ENCODE measurements at regions not wholly inside any gene's neighbourhood (a gene's known extent, or its start where the extent isn't known, plus 50 kb on each side); places are given as distances from the start of the nearest gene placed in this dataset.

- Histone ChIP-seq H2AFZ (ENCODE audit: low read length) (no peak overlapping the region), H4K8ac (ENCODE audit: extremely low read depth, insufficient read depth, low read length) (no peak overlapping the region), H3K4me3 (ENCODE audit: extremely low read depth in 1 of 4, insufficient read depth in 2 of 4, low read depth in 3 of 4, low read length in 4 of 4) (no peak overlapping the region), H2BK120ac (replicated peaks; ENCODE audit: low read depth, low read length) (no peak overlapping the region), H2AK5ac (ENCODE audit: low read depth, low read length) (no peak overlapping the region), H3K18ac (ENCODE audit: extremely low read depth, low read length) (no peak overlapping the region), H2BK15ac (ENCODE audit: low read length) (no peak overlapping the region), H3K23me2 (ENCODE audit: low read depth, low read length) (no peaks in the 10 kb centered on the region), H2BK12ac (ENCODE audit: low read depth, low read length) (no peak overlapping the region), H4K91ac (replicated peaks; ENCODE audit: insufficient read length, low read length) (no peak overlapping the region), H3K9ac (replicated peaks in 1 of 4; ENCODE audit: extremely low read depth in 1 of 4, low read depth in 3 of 4, low read length in 3 of 4) (no peak overlapping the region), H3K14ac (ENCODE audit: insufficient read length) (no peak overlapping the region), H3K9me3 (ENCODE audit: insufficient read depth in 2 of 2, low read depth in 1 of 2, low read length in 1 of 2) (no peaks in the 10 kb centered on the region), H3K36me3 (ENCODE audit: control insufficient read depth in 2 of 4, insufficient read depth in 4 of 4, low read length in 3 of 4) (no peaks in the 10 kb centered on the region), H3K27me3 (replicated peaks in 1 of 4; ENCODE audit: control insufficient read depth in 3 of 4, extremely low read depth in 1 of 4, insufficient read depth in 3 of 4, low read length in 3 of 4) (peaks cover 0 to 1% (median 0%) of the 10 kb centered on the region in 4 experiments; a peak in 1 of 7 replicates), H3K4ac (replicated peaks; ENCODE audit: insufficient read length, low read depth, low read length) (no peak overlapping the region), H3K4me2 (ENCODE audit: insufficient read depth in 1 of 2, low read depth in 2 of 2, low read length in 2 of 2) (no peak overlapping the region), H4K5ac (ENCODE audit: insufficient read length, low read depth, low read length) (no peak overlapping the region), H2BK20ac (ENCODE audit: low read length) (no peak overlapping the region), H3K23ac (ENCODE audit: insufficient read length) (no peak overlapping the region), H3K27ac (ENCODE audit: low read depth, low read length) (no peak overlapping the region), H4K20me1 (replicated peaks in 1 of 2; ENCODE audit: control insufficient read depth in 1 of 2, insufficient read depth in 2 of 2, low read length in 2 of 2) (no peaks in the 10 kb centered on the region), H3K79me1 (ENCODE audit: low read depth, low read length) (no peaks in the 10 kb centered on the region), H3K56ac (replicated peaks; ENCODE audit: insufficient read length, low read depth, low read length) (no peak overlapping the region), H3K4me1 (replicated peaks in 1 of 4; ENCODE audit: control insufficient read depth in 3 of 4, insufficient read depth in 4 of 4, low read length in 3 of 4) (no peaks in the 10 kb centered on the region), H2BK5ac (ENCODE audit: low read depth, low read length) (no peak overlapping the region), H3K79me2 (ENCODE audit: control insufficient read depth in 1 of 2, insufficient read depth in 2 of 2, low read length in 2 of 2) (no peaks in the 10 kb centered on the region)
- no peak for DNase-seq (ENCODE audit: low read depth in 1 of 2, low spot score in 2 of 2)
- 90% methylated on average over 5 of the region's 5 CpGs; no CpG with 5 or more reads in 1 of the 2 experiments for WGBS, 2 experiments (ENCODE audit: extremely low coverage in 1 of 2, insufficient coverage in 1 of 2, insufficient read length in 1 of 2, insufficient replicate concordance in 2 of 2, low coverage in 1 of 2, low lambda C conversion rate in 2 of 2, missing lambda C conversion rate in 1 of 2)
- no peak for FAIRE-seq
- no peak for TF ChIP-seq EGR1 (IDR thresholded peaks at IDR 0.05; ENCODE audit: borderline replicate concordance, low read depth, low read length)
- TF ChIP-seq RFX5 (IDR thresholded peaks at IDR 0.05; ENCODE audit: borderline replicate concordance, low read depth, low read length): no peak
- TF ChIP-seq CTBP2 (IDR thresholded peaks at IDR 0.05; ENCODE audit: borderline replicate concordance, insufficient read depth, insufficient read length, low read length): no peak
- TF ChIP-seq TCF12 (IDR thresholded peaks at IDR 0.05; ENCODE audit: low read depth, low read length): no peak
- no peak for TF ChIP-seq HDAC2 (IDR thresholded peaks at IDR 0.05; ENCODE audit: borderline replicate concordance in 1 of 2, low read depth in 2 of 2, low read length in 2 of 2)
- no peak for TF ChIP-seq ZNF274 (IDR thresholded peaks at IDR 0.05; ENCODE audit: borderline replicate concordance, extremely low read depth, low read length)
- TF ChIP-seq TAF7 (optimal IDR thresholded peaks at IDR 0.05; ENCODE audit: borderline replicate concordance, low read depth, low read length): no peak
- no peak for TF ChIP-seq RBBP5 (IDR thresholded peaks at IDR 0.05; ENCODE audit: borderline replicate concordance, low read depth, low read length)
- no peak for TF ChIP-seq JUN (IDR thresholded peaks at IDR 0.05; ENCODE audit: low read depth, low read length)
- no peak for TF ChIP-seq HDAC6 (IDR thresholded peaks at IDR 0.05; ENCODE audit: low read depth, low read length)
- no peak for TF ChIP-seq KDM4A (IDR thresholded peaks at IDR 0.05; ENCODE audit: low read depth, low read length, severe bottlenecking)
- ChIA-PET CTCF (ENCODE audit: partially characterized antibody) (interaction anchor here (1.2 kb wide), 1 partner anchor 11 kb away, joined by 3 read pairs; no protein-coding TSS in a partner anchor), POLR2A (ENCODE audit: partially characterized antibody) (no interaction called here)
These were observed 1024.7 kb upstream of the PIK3C3 start for GRCh38 chr18:40930211-40930882.

All from H1 (cell line).